ENCODE measurements at regions not wholly inside any gene's neighbourhood (a gene's known extent, or its start where the extent isn't known, plus 50 kb on each side); places are given as distances from the start of the nearest gene placed in this dataset.
"Not testable (repeated sequence)": the region's sequence is repeated elsewhere in the genome, so short reads cannot be mapped to it uniquely, and the experiment has no call there.

DNA sequence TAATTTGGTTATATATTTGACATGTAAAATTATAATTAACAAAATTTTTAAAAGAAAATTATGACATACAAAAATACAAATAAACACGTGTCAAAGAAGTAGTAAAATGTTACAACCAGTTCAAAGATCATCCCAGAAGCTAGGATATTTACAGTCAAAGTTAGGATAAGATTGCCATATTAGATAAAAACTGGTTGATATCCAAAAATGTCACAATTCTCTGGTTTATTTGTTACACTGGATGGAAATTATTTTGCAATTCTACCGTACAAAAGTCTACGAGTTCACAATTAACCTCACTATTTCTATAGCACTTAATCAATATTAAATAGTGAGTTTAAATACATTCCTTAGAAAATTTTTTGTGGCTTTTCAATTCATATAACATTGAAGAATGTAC lies 673.8 kb downstream of the GBE1 start:
- Mint-ChIP-seq H3K9me3 (no peaks in the 10 kb centered on the region), H3K36me3 (ENCODE audit: low read depth) (no peaks in the 10 kb centered on the region), H3K27me3 (no peaks in the 10 kb centered on the region), H3K27ac (no peak overlapping the region), H3K4me1 (no peaks in the 10 kb centered on the region), H3K4me3 (no peak overlapping the region)
- ChIA-PET POLR2A (no interaction called here), CTCF (no interaction called here)
- DNase-seq: no peak

GRCh38 chr3:81086348-81086747 lies 675.1 kb downstream of the GBE1 start:
- Mint-ChIP-seq H3K36me3 (ENCODE audit: low read depth) (no peaks in the 10 kb centered on the region), H3K27me3 (no peaks in the 10 kb centered on the region), H3K9me3 (no peaks in the 10 kb centered on the region), H3K4me1 (no peaks in the 10 kb centered on the region), H3K27ac (no peak overlapping the region), H3K4me3 (no peak overlapping the region)
- DNase-seq: no peak
- CTCF ChIA-PET: no interaction called here
- POLR2A ChIA-PET: no interaction called here

DNA sequence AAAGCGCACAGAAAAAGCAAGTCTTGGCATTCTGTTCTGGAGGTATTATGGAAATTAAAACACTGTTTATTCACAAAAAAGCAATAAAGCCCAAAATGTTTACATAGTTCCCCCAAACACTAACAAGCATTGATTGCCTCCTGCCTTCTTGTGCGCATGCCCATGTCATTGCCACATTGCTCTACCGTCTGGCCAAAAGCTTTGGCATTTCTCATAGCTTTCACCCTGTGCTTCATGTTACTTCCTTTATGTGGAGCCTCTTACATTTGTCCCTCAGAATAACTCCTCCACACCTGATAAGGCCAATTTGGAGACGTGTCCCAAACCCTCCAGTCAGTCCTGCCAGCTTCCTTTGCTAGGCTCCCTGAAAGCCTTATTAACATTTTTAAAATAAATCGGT lies 680.8 kb downstream of the GBE1 start:
- peaks cover 3% of the 10 kb centered on the region for H3K9me3 Mint-ChIP-seq
- DNase-seq: no peak
- ChIA-PET CTCF (no interaction called here), POLR2A (no interaction called here)
- H3K4me3 Mint-ChIP-seq: no peak overlapping the region
- no peak overlapping the region for H3K27ac Mint-ChIP-seq
- H3K36me3 Mint-ChIP-seq (ENCODE audit: low read depth): no peaks in the 10 kb centered on the region
- no peaks in the 10 kb centered on the region for H3K4me1 Mint-ChIP-seq
- no peaks in the 10 kb centered on the region for H3K27me3 Mint-ChIP-seq

- CTCF ChIA-PET: no interaction called here
- H3K4me1 Mint-ChIP-seq: no peaks in the 10 kb centered on the region
- no peaks in the 10 kb centered on the region for H3K9me3 Mint-ChIP-seq
- H3K27me3 Mint-ChIP-seq: no peaks in the 10 kb centered on the region
- no peaks in the 10 kb centered on the region for H3K36me3 Mint-ChIP-seq (ENCODE audit: low read depth)
- no peak overlapping the region for H3K4me3 Mint-ChIP-seq
- POLR2A ChIA-PET: no interaction called here
- no peak overlapping the region for H3K27ac Mint-ChIP-seq
- no peak for DNase-seq
These were observed 688.9 kb downstream of the GBE1 start for GRCh38 chr3:81072591-81072990.

- Mint-ChIP-seq H3K4me3 (no peak overlapping the region), H3K9me3 (peaks cover 8% of the 10 kb centered on the region), H3K27ac (no peak overlapping the region), H3K27me3 (no peaks in the 10 kb centered on the region), H3K4me1 (no peaks in the 10 kb centered on the region), H3K36me3 (ENCODE audit: low read depth) (no peaks in the 10 kb centered on the region)
- CTCF ChIA-PET: no interaction called here
- POLR2A ChIA-PET: no interaction called here
- no peak for DNase-seq
These were observed 692.9 kb downstream of the GBE1 start for GRCh38 chr3:81068546-81068945.

DNA sequence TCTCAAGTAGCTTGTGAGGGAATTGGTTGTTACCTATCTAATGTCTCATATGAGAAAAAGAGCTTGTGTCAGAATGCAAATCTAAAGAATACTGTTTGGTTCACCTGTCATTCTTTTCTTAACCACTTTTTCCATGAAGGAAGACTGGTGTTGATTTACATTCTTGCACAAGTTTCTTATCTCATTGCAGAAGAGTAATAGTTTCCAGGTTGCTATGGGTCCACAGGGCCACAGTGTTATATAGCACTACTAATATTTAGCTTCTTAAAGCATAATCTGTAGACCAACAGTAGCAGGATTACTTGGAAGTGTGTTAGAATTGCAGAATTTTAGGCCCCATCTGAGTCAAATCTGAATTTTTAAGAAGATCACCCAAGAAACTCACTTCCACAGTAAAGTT lies 697.5 kb downstream of the GBE1 start:
- H3K4me3 Mint-ChIP-seq: no peak overlapping the region
- no peaks in the 10 kb centered on the region for H3K27me3 Mint-ChIP-seq
- CTCF ChIA-PET: no interaction called here
- no peak for DNase-seq
- no peaks in the 10 kb centered on the region for H3K36me3 Mint-ChIP-seq (ENCODE audit: low read depth)
- peaks cover 8% of the 10 kb centered on the region for H3K9me3 Mint-ChIP-seq
- H3K4me1 Mint-ChIP-seq: no peaks in the 10 kb centered on the region
- POLR2A ChIA-PET: no interaction called here
- no peak overlapping the region for H3K27ac Mint-ChIP-seq

GRCh38 chr3:81051133-81051532 lies 710.3 kb downstream of the GBE1 start:
- POLR2A ChIA-PET; CTCF ChIA-PET; H3K4me1 Mint-ChIP-seq; H3K27me3 Mint-ChIP-seq; H3K27ac Mint-ChIP-seq; H3K4me3 Mint-ChIP-seq; DNase-seq; H3K36me3 Mint-ChIP-seq (ENCODE audit: low read depth); H3K9me3 Mint-ChIP-seq: not testable (repeated sequence)

- no peak overlapping the region for H3K4me3 Mint-ChIP-seq
- H3K9me3 Mint-ChIP-seq: no peaks in the 10 kb centered on the region
- no peak for DNase-seq
- H3K36me3 Mint-ChIP-seq (ENCODE audit: low read depth): no peaks in the 10 kb centered on the region
- H3K27me3 Mint-ChIP-seq: no peaks in the 10 kb centered on the region
- H3K27ac Mint-ChIP-seq: no peak overlapping the region
- POLR2A ChIA-PET: no interaction called here
- H3K4me1 Mint-ChIP-seq: no peaks in the 10 kb centered on the region
- CTCF ChIA-PET: no interaction called here
These were observed 713.3 kb downstream of the GBE1 start for GRCh38 chr3:81048058-81048665.

DNA sequence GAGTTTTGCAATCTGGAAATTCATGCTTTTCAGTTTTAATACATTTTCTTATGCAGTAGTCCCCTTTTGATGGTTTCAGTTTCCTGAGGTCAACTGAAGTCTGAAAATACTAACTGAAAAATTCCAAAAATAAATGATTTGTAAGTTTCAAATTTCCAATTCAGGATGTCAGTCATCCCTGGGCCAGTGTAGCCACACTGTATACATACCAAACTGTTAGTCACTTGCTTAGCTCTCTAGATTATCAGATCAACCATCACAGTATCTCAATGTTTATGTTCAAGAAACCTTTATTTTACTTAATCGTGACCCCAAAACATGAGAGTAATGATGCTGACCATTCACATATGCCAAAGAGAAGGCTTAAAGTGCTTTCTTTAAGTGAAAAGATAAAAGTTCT lies 715.5 kb downstream of the GBE1 start:
- DNase-seq: no peak
- Mint-ChIP-seq H3K27ac (no peak overlapping the region), H3K4me1 (no peaks in the 10 kb centered on the region), H3K36me3 (ENCODE audit: low read depth) (no peaks in the 10 kb centered on the region), H3K27me3 (no peaks in the 10 kb centered on the region), H3K9me3 (no peaks in the 10 kb centered on the region), H3K4me3 (no peak overlapping the region)
- ChIA-PET CTCF (no interaction called here), POLR2A (no interaction called here)

DNA sequence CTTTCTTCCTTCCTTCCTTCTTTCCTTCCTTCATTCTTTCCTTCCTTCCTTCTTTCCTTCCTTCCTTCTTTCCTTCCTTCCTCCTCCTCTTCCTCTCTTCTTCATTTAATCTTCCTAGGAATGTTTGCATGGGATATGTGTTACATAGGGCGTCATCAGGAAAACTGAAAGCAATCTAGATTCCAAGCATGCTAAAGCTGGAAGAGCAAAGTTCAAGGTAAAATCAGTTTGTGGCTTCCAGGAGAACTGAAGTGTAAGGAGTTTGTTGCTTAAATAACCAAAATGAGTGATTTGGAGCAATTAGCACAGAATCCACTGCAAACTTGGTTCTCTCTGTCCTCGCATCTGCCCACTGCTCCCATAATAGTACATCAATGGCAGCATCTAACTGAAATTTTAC lies 716.2 kb downstream of the GBE1 start:
- no peak overlapping the region for H3K27ac Mint-ChIP-seq
- no peak for DNase-seq
- POLR2A ChIA-PET: no interaction called here
- no peak overlapping the region for H3K4me3 Mint-ChIP-seq
- no peaks in the 10 kb centered on the region for H3K4me1 Mint-ChIP-seq
- H3K36me3 Mint-ChIP-seq (ENCODE audit: low read depth): no peaks in the 10 kb centered on the region
- no peaks in the 10 kb centered on the region for H3K27me3 Mint-ChIP-seq
- CTCF ChIA-PET: no interaction called here
- H3K9me3 Mint-ChIP-seq: no peaks in the 10 kb centered on the region

GRCh38 chr3:81043660-81044199 lies 717.7 kb downstream of the GBE1 start:
- Mint-ChIP-seq H3K27me3 (no peaks in the 10 kb centered on the region), H3K36me3 (ENCODE audit: low read depth) (no peaks in the 10 kb centered on the region), H3K4me3 (no peak overlapping the region), H3K27ac (no peak overlapping the region), H3K4me1 (no peaks in the 10 kb centered on the region), H3K9me3 (peaks cover 5% of the 10 kb centered on the region)
- ChIA-PET CTCF (interaction anchor here (0.7 kb wide), 1 partner anchor 1573 kb away, joined by 3 read pairs; no protein-coding TSS in a partner anchor), POLR2A (no interaction called here)
- no peak for DNase-seq

GRCh38 chr3:81043009-81043408 lies 718.4 kb downstream of the GBE1 start:
- ChIA-PET POLR2A (no interaction called here), CTCF (no interaction called here)
- H3K9me3 Mint-ChIP-seq: peaks cover 5% of the 10 kb centered on the region
- no peaks in the 10 kb centered on the region for H3K27me3 Mint-ChIP-seq
- H3K4me1 Mint-ChIP-seq: no peaks in the 10 kb centered on the region
- H3K27ac Mint-ChIP-seq: no peak overlapping the region
- no peak overlapping the region for H3K4me3 Mint-ChIP-seq
- no peaks in the 10 kb centered on the region for H3K36me3 Mint-ChIP-seq (ENCODE audit: low read depth)
- DNase-seq: no peak

GRCh38 chr3:81041331-81041730 lies 720.1 kb downstream of the GBE1 start:
- H3K36me3 Mint-ChIP-seq (ENCODE audit: low read depth): no peaks in the 10 kb centered on the region
- H3K4me3 Mint-ChIP-seq: no peak overlapping the region
- no peaks in the 10 kb centered on the region for H3K4me1 Mint-ChIP-seq
- DNase-seq: no peak
- H3K9me3 Mint-ChIP-seq: peaks cover 5% of the 10 kb centered on the region
- ChIA-PET POLR2A (no interaction called here), CTCF (no interaction called here)
- H3K27me3 Mint-ChIP-seq: no peaks in the 10 kb centered on the region
- no peak overlapping the region for H3K27ac Mint-ChIP-seq

DNA sequence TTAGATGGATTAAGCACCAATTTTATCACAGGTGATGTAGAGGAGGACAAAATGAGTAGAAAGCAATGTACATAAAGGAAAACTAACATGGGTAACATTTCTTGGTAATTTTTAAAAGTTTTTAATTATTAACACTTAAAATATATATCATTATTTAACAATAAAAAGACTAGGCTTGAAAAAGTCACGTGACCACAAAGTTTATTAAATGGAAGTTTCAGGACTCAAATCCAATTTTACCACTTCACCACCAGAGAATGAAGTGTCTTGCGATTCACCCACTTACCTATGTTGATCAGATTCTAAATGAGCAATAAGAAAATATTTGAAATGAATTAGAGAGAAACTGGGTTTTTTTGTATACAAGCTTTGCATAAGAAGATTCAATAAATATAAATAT lies 721.3 kb downstream of the GBE1 start:
- no peak for DNase-seq

More for the DNA sequence above, 721.3 kb downstream of the GBE1 start:
- Mint-ChIP-seq H3K27ac (no peak overlapping the region), H3K4me3 (no peak overlapping the region), H3K36me3 (ENCODE audit: low read depth) (no peaks in the 10 kb centered on the region), H3K9me3 (peaks cover 6% of the 10 kb centered on the region), H3K4me1 (no peaks in the 10 kb centered on the region), H3K27me3 (no peaks in the 10 kb centered on the region)
- POLR2A ChIA-PET: no interaction called here
- CTCF ChIA-PET: no interaction called here

Measured in activated CD4-positive, alpha-beta T cell treated with anti-CD3 and anti-CD28 coated beads, Interleukin-2, amount 10 ng/mL, durations not matched to agents 7 days and 5 days (primary cell).